ENCODE measurements at regions not wholly inside any gene's neighbourhood (a gene's known extent, or its start where the extent isn't known, plus 50 kb on each side); places are given as distances from the start of the nearest gene placed in this dataset.

DNA sequence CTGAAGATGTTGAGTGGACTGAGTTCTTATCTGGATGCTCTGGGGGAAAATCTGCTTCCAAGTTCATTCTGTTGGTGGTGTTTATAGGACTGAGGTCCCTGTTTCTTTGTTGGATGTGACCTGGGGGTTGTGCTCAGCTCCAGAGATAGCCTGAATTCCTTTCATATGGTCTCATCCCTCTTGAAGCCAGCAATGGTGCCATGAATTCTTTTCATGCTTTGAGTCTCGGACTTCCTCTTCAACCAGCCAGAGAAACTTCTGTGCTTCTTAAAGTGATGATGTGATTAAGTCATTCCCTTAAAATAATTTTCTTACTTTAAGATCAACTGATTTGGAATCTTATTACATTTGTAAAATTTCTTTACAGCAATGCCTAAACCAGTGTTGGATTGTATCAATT, 233.8 kb upstream of the UGT8 start:
- TF ChIP-seq, protein P1, sequence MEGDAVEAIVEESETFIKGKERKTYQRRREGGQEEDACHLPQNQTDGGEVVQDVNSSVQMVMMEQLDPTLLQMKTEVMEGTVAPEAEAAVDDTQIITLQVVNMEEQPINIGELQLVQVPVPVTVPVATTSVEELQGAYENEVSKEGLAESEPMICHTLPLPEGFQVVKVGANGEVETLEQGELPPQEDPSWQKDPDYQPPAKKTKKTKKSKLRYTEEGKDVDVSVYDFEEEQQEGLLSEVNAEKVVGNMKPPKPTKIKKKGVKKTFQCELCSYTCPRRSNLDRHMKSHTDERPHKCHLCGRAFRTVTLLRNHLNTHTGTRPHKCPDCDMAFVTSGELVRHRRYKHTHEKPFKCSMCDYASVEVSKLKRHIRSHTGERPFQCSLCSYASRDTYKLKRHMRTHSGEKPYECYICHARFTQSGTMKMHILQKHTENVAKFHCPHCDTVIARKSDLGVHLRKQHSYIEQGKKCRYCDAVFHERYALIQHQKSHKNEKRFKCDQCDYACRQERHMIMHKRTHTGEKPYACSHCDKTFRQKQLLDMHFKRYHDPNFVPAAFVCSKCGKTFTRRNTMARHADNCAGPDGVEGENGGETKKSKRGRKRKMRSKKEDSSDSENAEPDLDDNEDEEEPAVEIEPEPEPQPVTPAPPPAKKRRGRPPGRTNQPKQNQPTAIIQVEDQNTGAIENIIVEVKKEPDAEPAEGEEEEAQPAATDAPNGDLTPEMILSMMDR (conservative IDR thresholded peaks at IDR 0.05), result no peak
- no peak for TF ChIP-seq ZFX (IDR thresholded peaks at IDR 0.05)
